WTC11 (cell line): ENCODE measurements at regions not wholly inside any gene's neighbourhood (a gene's known extent, or its start where the extent isn't known, plus 50 kb on each side); places are given as distances from the start of the nearest gene placed in this dataset.

ENCODE experiments used
- ATAC-seq: fragments of 200-7000 bp; cut with Tn5 transposase; 2 replicates; pipeline ENCODE4 v1.10.0; 2021; ENCODE audit warnings: mild to moderate bottlenecking, moderate library complexity
- CTCF ChIA-PET: fragments of 300-600 bp; sonication (Branson Sonifier 250); formaldehyde crosslinking; loops from one replicate; lab custom pipeline; 2021; ENCODE audit warnings: antibody characterized with exemption; lab: Charles Lee
- POLR2A ChIA-PET: fragments of 350-600 bp; sonication (Branson Sonifier 250); formaldehyde crosslinking; loops from one replicate; lab custom pipeline; 2021; ENCODE audit warnings: antibody characterized with exemption; lab: Charles Lee
- DNase-seq: peaks from one replicate; pipeline ENCODE4 v3.0.0; 2021; ENCODE audit warnings: low spot score
- H3K27ac Mint-ChIP-seq: 2 replicates; pipeline ENCODE4 v1.8.0; 2021; ENCODE audit warnings: mixed read lengths
- H3K27me3 Mint-ChIP-seq: 2 replicates; pipeline ENCODE4 v1.8.0; 2021; ENCODE audit warnings: low read depth, mild to moderate bottlenecking, moderate library complexity, mixed read lengths
- H3K36me3 Mint-ChIP-seq: 2 replicates; pipeline ENCODE4 v1.8.0; 2021; ENCODE audit warnings: mixed read lengths
- H3K4me1 Mint-ChIP-seq: 2 replicates; pipeline ENCODE4 v1.8.0; 2022; ENCODE audit warnings: mixed read lengths
- H3K4me3 Mint-ChIP-seq: 2 replicates; pipeline ENCODE4 v1.8.0; 2021; ENCODE audit warnings: mild to moderate bottlenecking, moderate library complexity, mixed read lengths
- H3K9me3 Mint-ChIP-seq: 2 replicates; pipeline ENCODE4 v1.8.0; 2021; ENCODE audit warnings: mixed read lengths
- ESRRA ChIP-seq: sonication (generic); formaldehyde crosslinking; IDR thresholded peaks from 2 replicates; pipeline ENCODE4 v1.8.1; 2022; ENCODE audit warnings: mild to moderate bottlenecking, missing genetic modification reagents, borderline replicate concordance
- IRF2 ChIP-seq: sonication (generic); formaldehyde crosslinking; IDR thresholded peaks from 2 replicates; pipeline ENCODE4 v1.8.0; 2022; ENCODE audit warnings: low read depth, missing genetic modification reagents, borderline replicate concordance
- MXD4 ChIP-seq: fragments of 250-450 bp; sonication (Bioruptor Pico); IDR thresholded peaks from 2 replicates; pipeline ENCODE4 v1.8.0; 2021; ENCODE audit warnings: mild to moderate bottlenecking, moderate library complexity, borderline replicate concordance
- MYBL2 ChIP-seq: sonication (generic); formaldehyde crosslinking; IDR thresholded peaks from 2 replicates; pipeline ENCODE4 v1.8.1; 2023; ENCODE audit warnings: mild to moderate bottlenecking, moderate library complexity, missing genetic modification reagents
- NR2C2 ChIP-seq: sonication (generic); formaldehyde crosslinking; IDR thresholded peaks from 2 replicates; pipeline ENCODE4 v1.8.0; 2022; ENCODE audit warnings: mild to moderate bottlenecking, missing genetic modification reagents
- ZBTB21 ChIP-seq: sonication (generic); formaldehyde crosslinking; IDR thresholded peaks from 2 replicates; pipeline ENCODE4 v1.8.1; 2023; ENCODE audit warnings: mild to moderate bottlenecking, missing genetic modification reagents, borderline replicate concordance
- ZNF232 ChIP-seq: sonication (generic); formaldehyde crosslinking; IDR thresholded peaks from 2 replicates; pipeline ENCODE4 v1.8.0; 2022; ENCODE audit warnings: mild to moderate bottlenecking, missing genetic modification reagents
- ZNF263 ChIP-seq: sonication (generic); formaldehyde crosslinking; IDR thresholded peaks from 2 replicates; pipeline ENCODE4 v1.8.1; 2022; ENCODE audit warnings: low read depth, mild to moderate bottlenecking, moderate library complexity, missing genetic modification reagents
- TF ChIP-seq, protein P1 (sequence below): fragments of 250-450 bp; sonication (Bioruptor Pico); IDR thresholded peaks from 2 replicates; pipeline ENCODE4 v1.9.0; 2021; ENCODE audit warnings: mild to moderate bottlenecking, borderline replicate concordance
- TF ChIP-seq, protein P2 (sequence below): sonication (generic); formaldehyde crosslinking; IDR thresholded peaks from 2 replicates; pipeline ENCODE4 v1.8.0; 2022; ENCODE audit warnings: mild to moderate bottlenecking, missing genetic modification reagents
- TF ChIP-seq, protein P3 (sequence below): fragments of 250-450 bp; sonication (Bioruptor Pico); IDR thresholded peaks from 2 replicates; pipeline ENCODE4 v1.9.0; 2021; ENCODE audit warnings: moderate library complexity, mild to moderate bottlenecking, inconsistent platforms, borderline replicate concordance
- TF ChIP-seq, protein P4 (sequence below): sonication (generic); formaldehyde crosslinking; IDR thresholded peaks from 2 replicates; pipeline ENCODE4 v1.8.0; 2023; ENCODE audit warnings: mild to moderate bottlenecking, missing genetic modification reagents
- TF ChIP-seq, protein P5 (sequence below): sonication (generic); formaldehyde crosslinking; IDR thresholded peaks from 2 replicates; pipeline ENCODE4 v1.8.0; 2022; ENCODE audit warnings: mild to moderate bottlenecking, missing genetic modification reagents
- TF ChIP-seq, protein P6 (sequence below): fragments of 200-600 bp; IDR thresholded peaks from 2 replicates; pipeline ENCODE4 v1.8.0; 2022; ENCODE audit warnings: antibody characterized with exemption
- TF ChIP-seq, protein P7 (sequence below): sonication (generic); formaldehyde crosslinking; IDR thresholded peaks from 2 replicates; pipeline ENCODE4 v1.8.1; 2023; ENCODE audit warnings: mild to moderate bottlenecking, missing genetic modification reagents, borderline replicate concordance

DNA sequence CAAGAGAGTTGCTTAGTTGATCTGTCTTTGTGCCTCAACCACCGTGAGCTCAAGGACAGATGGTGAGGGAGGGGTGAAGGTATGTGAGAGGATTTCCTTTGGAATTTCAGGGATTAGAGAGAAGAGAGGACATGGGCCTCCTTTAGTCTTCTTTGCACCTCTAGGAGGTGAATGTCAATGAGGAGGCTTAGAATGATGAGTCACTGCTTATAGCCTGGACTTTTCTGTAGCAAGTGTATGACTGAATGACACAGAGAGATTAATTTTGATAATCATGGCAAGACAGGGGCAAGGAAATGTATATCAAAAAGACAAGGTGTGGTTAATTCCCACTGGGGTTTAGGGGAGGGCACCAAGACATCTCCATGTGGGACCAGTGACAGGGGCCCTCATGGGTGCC is 947.3 kb upstream of the TENM4 start (continued):
- TF ChIP-seq, protein P1, sequence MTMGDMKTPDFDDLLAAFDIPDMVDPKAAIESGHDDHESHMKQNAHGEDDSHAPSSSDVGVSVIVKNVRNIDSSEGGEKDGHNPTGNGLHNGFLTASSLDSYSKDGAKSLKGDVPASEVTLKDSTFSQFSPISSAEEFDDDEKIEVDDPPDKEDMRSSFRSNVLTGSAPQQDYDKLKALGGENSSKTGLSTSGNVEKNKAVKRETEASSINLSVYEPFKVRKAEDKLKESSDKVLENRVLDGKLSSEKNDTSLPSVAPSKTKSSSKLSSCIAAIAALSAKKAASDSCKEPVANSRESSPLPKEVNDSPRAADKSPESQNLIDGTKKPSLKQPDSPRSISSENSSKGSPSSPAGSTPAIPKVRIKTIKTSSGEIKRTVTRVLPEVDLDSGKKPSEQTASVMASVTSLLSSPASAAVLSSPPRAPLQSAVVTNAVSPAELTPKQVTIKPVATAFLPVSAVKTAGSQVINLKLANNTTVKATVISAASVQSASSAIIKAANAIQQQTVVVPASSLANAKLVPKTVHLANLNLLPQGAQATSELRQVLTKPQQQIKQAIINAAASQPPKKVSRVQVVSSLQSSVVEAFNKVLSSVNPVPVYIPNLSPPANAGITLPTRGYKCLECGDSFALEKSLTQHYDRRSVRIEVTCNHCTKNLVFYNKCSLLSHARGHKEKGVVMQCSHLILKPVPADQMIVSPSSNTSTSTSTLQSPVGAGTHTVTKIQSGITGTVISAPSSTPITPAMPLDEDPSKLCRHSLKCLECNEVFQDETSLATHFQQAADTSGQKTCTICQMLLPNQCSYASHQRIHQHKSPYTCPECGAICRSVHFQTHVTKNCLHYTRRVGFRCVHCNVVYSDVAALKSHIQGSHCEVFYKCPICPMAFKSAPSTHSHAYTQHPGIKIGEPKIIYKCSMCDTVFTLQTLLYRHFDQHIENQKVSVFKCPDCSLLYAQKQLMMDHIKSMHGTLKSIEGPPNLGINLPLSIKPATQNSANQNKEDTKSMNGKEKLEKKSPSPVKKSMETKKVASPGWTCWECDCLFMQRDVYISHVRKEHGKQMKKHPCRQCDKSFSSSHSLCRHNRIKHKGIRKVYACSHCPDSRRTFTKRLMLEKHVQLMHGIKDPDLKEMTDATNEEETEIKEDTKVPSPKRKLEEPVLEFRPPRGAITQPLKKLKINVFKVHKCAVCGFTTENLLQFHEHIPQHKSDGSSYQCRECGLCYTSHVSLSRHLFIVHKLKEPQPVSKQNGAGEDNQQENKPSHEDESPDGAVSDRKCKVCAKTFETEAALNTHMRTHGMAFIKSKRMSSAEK (CRISPR knock-in tag): no peak
- no peak for TF ChIP-seq ZNF263 (CRISPR knock-in tag)
- TF ChIP-seq, protein P2, sequence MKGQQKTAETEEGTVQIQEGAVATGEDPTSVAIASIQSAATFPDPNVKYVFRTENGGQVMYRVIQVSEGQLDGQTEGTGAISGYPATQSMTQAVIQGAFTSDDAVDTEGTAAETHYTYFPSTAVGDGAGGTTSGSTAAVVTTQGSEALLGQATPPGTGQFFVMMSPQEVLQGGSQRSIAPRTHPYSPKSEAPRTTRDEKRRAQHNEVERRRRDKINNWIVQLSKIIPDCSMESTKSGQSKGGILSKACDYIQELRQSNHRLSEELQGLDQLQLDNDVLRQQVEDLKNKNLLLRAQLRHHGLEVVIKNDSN (CRISPR knock-in tag): no peak
- TF ChIP-seq, protein P3, sequence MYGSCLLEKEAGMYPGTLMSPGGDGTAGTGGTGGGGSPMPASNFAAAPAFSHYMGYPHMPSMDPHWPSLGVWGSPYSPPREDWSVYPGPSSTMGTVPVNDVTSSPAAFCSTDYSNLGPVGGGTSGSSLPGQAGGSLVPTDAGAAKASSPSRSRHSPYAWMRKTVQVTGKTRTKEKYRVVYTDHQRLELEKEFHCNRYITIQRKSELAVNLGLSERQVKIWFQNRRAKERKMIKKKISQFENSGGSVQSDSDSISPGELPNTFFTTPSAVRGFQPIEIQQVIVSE (CRISPR knock-in tag): no peak
- TF ChIP-seq, protein P4, sequence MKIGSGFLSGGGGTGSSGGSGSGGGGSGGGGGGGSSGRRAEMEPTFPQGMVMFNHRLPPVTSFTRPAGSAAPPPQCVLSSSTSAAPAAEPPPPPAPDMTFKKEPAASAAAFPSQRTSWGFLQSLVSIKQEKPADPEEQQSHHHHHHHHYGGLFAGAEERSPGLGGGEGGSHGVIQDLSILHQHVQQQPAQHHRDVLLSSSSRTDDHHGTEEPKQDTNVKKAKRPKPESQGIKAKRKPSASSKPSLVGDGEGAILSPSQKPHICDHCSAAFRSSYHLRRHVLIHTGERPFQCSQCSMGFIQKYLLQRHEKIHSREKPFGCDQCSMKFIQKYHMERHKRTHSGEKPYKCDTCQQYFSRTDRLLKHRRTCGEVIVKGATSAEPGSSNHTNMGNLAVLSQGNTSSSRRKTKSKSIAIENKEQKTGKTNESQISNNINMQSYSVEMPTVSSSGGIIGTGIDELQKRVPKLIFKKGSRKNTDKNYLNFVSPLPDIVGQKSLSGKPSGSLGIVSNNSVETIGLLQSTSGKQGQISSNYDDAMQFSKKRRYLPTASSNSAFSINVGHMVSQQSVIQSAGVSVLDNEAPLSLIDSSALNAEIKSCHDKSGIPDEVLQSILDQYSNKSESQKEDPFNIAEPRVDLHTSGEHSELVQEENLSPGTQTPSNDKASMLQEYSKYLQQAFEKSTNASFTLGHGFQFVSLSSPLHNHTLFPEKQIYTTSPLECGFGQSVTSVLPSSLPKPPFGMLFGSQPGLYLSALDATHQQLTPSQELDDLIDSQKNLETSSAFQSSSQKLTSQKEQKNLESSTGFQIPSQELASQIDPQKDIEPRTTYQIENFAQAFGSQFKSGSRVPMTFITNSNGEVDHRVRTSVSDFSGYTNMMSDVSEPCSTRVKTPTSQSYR (CRISPR knock-in tag): no peak
- TF ChIP-seq, protein P5, sequence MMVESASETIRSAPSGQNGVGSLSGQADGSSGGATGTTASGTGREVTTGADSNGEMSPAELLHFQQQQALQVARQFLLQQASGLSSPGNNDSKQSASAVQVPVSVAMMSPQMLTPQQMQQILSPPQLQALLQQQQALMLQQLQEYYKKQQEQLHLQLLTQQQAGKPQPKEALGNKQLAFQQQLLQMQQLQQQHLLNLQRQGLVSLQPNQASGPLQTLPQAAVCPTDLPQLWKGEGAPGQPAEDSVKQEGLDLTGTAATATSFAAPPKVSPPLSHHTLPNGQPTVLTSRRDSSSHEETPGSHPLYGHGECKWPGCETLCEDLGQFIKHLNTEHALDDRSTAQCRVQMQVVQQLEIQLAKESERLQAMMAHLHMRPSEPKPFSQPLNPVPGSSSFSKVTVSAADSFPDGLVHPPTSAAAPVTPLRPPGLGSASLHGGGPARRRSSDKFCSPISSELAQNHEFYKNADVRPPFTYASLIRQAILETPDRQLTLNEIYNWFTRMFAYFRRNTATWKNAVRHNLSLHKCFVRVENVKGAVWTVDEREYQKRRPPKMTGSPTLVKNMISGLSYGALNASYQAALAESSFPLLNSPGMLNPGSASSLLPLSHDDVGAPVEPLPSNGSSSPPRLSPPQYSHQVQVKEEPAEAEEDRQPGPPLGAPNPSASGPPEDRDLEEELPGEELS (CRISPR knock-in tag): no peak
- no peak for TF ChIP-seq ZBTB21 (CRISPR knock-in tag)

DNA sequence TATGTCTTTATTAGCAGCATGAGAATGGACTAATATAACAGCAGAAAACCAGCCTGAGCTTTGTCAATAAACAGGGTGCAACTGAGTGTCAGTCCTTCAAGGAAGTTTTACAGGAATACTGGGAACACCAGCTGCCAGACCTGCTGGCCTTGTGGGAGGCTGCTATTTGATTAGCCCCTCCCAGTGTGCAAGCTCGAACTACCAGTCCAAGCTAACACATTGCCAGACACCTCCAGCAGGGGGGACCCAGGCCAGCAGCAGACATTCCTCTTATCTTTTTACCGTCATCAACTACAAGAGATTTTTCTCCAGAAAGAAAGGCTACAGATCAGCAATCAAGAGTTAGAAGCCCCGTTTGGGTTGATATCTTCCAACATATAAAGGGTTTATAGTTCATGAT is 942.8 kb upstream of the TENM4 start:
- CTCF ChIA-PET: no interaction called here
- Mint-ChIP-seq H3K27ac (no peak overlapping the region; the same call in 1 of the 2 replicates), H3K4me1 (peaks cover 28% of the 10 kb centered on the region), H3K27me3 (peaks cover 50% of the 10 kb centered on the region), H3K36me3 (no peaks in the 10 kb centered on the region)
- POLR2A ChIA-PET: no interaction called here
- no peak for TF ChIP-seq MXD4
- TF ChIP-seq, all 79 proteins: peak for 0
- DNase-seq (no peak), ATAC-seq (peak; percentile 60; the same call in 1 of the 2 replicates)
- Mint-ChIP-seq H3K4me3 (no peak overlapping the region), H3K9me3 (no peaks in the 10 kb centered on the region)

DNA sequence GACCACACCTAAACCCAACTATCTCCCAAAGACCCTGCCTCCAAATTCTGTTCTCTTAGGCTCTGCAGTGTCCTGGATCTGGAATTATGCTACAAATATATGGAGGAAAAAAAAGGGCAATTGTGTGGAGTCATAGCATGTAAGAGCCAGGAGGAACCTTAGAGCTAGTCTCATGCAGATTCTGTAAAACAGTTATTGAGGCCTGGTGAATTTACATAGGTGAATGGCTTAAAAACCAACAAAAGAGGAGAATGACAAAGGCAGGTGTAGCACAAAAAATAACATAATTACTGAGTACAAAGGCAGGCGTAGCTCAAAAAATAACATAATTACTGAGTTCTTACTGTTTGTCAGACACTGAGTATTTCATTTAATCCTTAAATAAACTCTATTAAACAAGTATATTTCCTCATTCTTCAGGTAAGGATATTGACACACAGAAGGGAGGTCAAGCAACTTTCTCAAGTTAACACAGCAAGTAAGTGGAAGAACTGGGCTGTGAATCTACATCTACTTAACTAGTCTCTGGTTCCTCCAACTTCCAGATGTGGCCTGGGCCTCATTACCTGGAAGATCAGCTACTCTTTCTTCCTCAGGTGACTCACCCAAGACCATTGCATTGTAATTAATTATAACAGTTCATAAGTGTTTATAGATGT is 938.9 kb upstream of the TENM4 start:
- Mint-ChIP-seq H3K27me3 (peaks cover 85% of the 10 kb centered on the region), H3K4me3 (no peak overlapping the region), H3K36me3 (no peaks in the 10 kb centered on the region), H3K27ac (no peak overlapping the region), H3K9me3 (no peaks in the 10 kb centered on the region), H3K4me1 (peaks cover 18% of the 10 kb centered on the region)
- DNase-seq: no peak
- POLR2A ChIA-PET: no interaction called here
- CTCF ChIA-PET: no interaction called here
- peak; percentile 62; the same call in 1 of the 2 replicates for ATAC-seq
- TF ChIP-seq ZNF232 (CRISPR knock-in tag): no peak
- no peak for TF ChIP-seq NR2C2 (CRISPR knock-in tag)
- TF ChIP-seq MYBL2 (CRISPR knock-in tag): no peak
- no peak for TF ChIP-seq ESRRA (CRISPR knock-in tag)
- no peak for TF ChIP-seq IRF2 (CRISPR knock-in tag)
- TF ChIP-seq, protein P6, sequence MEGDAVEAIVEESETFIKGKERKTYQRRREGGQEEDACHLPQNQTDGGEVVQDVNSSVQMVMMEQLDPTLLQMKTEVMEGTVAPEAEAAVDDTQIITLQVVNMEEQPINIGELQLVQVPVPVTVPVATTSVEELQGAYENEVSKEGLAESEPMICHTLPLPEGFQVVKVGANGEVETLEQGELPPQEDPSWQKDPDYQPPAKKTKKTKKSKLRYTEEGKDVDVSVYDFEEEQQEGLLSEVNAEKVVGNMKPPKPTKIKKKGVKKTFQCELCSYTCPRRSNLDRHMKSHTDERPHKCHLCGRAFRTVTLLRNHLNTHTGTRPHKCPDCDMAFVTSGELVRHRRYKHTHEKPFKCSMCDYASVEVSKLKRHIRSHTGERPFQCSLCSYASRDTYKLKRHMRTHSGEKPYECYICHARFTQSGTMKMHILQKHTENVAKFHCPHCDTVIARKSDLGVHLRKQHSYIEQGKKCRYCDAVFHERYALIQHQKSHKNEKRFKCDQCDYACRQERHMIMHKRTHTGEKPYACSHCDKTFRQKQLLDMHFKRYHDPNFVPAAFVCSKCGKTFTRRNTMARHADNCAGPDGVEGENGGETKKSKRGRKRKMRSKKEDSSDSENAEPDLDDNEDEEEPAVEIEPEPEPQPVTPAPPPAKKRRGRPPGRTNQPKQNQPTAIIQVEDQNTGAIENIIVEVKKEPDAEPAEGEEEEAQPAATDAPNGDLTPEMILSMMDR: no peak
- TF ChIP-seq, protein P7, sequence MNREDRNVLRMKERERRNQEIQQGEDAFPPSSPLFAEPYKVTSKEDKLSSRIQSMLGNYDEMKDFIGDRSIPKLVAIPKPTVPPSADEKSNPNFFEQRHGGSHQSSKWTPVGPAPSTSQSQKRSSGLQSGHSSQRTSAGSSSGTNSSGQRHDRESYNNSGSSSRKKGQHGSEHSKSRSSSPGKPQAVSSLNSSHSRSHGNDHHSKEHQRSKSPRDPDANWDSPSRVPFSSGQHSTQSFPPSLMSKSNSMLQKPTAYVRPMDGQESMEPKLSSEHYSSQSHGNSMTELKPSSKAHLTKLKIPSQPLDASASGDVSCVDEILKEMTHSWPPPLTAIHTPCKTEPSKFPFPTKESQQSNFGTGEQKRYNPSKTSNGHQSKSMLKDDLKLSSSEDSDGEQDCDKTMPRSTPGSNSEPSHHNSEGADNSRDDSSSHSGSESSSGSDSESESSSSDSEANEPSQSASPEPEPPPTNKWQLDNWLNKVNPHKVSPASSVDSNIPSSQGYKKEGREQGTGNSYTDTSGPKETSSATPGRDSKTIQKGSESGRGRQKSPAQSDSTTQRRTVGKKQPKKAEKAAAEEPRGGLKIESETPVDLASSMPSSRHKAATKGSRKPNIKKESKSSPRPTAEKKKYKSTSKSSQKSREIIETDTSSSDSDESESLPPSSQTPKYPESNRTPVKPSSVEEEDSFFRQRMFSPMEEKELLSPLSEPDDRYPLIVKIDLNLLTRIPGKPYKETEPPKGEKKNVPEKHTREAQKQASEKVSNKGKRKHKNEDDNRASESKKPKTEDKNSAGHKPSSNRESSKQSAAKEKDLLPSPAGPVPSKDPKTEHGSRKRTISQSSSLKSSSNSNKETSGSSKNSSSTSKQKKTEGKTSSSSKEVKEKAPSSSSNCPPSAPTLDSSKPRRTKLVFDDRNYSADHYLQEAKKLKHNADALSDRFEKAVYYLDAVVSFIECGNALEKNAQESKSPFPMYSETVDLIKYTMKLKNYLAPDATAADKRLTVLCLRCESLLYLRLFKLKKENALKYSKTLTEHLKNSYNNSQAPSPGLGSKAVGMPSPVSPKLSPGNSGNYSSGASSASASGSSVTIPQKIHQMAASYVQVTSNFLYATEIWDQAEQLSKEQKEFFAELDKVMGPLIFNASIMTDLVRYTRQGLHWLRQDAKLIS (CRISPR knock-in tag): no peak
- TF ChIP-seq MXD4: no peak
